ENCODE measurements at regions not wholly inside any gene's neighbourhood (a gene's known extent, or its start where the extent isn't known, plus 50 kb on each side); places are given as distances from the start of the nearest gene placed in this dataset.
"Not testable (repeated sequence)": the region's sequence is repeated elsewhere in the genome, so short reads cannot be mapped to it uniquely, and the experiment has no call there.

DNA sequence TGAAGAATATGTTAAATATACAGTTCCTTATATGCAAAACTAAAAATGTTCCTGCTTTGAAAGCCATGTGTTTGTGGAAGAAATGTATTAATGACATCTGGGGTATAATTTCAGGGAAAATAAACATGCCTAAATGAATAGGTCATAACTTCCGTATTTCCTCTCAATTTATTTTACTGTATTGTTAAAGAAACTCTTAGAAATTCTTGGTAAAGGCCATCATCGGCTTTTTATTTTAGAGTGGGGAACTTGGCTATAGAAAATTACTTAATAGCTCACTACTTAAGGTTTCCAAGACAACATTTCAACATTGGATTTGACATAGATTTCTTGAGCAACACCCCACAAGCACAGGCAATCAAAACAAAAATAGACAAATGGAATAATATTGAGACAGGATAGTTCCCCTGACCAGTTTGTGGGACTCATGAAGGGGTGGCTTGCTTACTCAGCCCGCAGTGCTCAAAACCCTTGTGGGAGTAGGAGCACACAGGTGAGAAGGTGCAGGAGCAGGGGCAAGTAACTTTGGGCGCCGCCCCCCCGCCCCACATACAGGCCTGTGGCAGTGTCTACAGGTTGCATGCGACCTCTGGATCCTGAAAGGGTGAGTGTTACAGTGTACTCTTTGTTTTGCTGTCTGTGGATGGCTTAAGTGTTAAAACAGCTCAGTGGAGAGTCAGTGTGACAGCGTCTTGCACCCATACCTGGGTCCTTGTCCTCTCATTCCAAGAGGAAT lies 891.4 kb upstream of the C9orf72 start:
- H3K4me3 ChIP-seq (replicated peaks; ENCODE audit: low read depth, low read length), result no peak overlapping the region
- TF ChIP-seq, protein P1, sequence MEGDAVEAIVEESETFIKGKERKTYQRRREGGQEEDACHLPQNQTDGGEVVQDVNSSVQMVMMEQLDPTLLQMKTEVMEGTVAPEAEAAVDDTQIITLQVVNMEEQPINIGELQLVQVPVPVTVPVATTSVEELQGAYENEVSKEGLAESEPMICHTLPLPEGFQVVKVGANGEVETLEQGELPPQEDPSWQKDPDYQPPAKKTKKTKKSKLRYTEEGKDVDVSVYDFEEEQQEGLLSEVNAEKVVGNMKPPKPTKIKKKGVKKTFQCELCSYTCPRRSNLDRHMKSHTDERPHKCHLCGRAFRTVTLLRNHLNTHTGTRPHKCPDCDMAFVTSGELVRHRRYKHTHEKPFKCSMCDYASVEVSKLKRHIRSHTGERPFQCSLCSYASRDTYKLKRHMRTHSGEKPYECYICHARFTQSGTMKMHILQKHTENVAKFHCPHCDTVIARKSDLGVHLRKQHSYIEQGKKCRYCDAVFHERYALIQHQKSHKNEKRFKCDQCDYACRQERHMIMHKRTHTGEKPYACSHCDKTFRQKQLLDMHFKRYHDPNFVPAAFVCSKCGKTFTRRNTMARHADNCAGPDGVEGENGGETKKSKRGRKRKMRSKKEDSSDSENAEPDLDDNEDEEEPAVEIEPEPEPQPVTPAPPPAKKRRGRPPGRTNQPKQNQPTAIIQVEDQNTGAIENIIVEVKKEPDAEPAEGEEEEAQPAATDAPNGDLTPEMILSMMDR (IDR thresholded peaks at IDR 0.05; ENCODE audit: low read length, missing control alignments), result no peak
- DNase-seq (ENCODE audit: low read depth), result no peak

DNA sequence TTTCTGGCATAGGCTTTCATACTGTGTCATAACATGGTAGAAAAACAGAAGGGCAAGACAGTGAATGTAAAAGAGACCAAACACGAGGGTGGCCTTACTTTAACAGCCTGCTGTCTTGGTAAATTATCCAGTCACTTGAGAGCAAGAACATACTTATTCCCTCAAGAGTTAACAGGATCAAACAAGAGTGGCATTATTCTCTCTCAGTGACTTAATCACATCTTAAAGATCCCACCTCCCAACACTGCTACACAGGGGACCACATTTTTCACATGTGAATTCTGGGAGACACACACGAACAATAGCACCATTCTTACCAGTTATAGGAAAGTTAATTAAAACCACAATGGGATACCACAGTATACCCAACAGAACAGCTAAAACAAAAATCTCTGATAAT lies 898.0 kb upstream of the C9orf72 start:
- TF ChIP-seq, protein P1 (IDR thresholded peaks at IDR 0.05; ENCODE audit: low read length, missing control alignments), result no peak

DNA sequence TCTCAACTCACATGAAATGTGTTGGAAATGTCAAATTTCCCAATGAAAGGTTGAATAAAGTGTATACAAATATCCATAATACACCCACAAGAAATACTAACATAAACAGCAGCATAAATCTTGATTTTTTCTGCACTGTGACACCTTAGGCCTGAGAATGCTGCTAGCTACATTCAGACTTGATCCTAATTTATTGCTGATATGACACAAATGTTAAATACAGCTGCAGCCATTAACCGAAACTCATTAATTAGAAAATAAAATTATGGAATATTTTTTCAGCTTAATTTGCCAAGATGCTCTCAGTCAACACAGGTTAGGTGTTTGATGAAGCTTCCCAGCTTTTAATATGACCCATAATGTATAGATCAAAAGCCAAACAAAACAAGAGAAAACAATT lies 914.3 kb upstream of the C9orf72 start:
- H3K4me3 ChIP-seq (replicated peaks; ENCODE audit: low read depth, low read length), result no peak overlapping the region
- TF ChIP-seq, protein P1 (IDR thresholded peaks at IDR 0.05; ENCODE audit: low read length, missing control alignments), result no peak
- DNase-seq (ENCODE audit: low read depth), result no peak

More for the DNA sequence above, 898.0 kb upstream of the C9orf72 start:
- H3K4me3 ChIP-seq (replicated peaks; ENCODE audit: low read depth, low read length), result no peak overlapping the region
- DNase-seq (ENCODE audit: low read depth), result no peak

DNA sequence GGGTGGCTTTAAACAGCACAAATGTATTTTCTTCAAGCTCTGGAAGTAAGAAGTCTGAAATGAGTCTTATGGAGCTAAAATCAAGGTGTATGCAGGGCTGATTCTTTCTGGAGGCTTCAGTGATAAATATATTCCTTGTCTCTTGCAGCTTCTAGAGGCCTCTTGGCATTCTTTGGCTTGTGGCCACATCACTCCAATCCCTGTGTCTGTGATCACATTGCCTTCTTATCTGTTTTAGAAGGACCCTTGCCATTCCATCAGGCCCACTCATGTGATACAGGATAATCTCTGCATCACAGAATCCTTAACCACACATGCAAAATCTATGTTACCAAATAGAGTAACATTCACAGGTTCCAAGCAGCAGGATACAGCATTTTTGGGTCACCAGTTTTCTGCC lies 917.8 kb upstream of the C9orf72 start:
- no peak for DNase-seq (ENCODE audit: low read depth)
- H3K4me3 ChIP-seq (replicated peaks; ENCODE audit: low read depth, low read length), result no peak overlapping the region
- TF ChIP-seq, protein P1 (IDR thresholded peaks at IDR 0.05; ENCODE audit: low read length, missing control alignments), result no peak

DNA sequence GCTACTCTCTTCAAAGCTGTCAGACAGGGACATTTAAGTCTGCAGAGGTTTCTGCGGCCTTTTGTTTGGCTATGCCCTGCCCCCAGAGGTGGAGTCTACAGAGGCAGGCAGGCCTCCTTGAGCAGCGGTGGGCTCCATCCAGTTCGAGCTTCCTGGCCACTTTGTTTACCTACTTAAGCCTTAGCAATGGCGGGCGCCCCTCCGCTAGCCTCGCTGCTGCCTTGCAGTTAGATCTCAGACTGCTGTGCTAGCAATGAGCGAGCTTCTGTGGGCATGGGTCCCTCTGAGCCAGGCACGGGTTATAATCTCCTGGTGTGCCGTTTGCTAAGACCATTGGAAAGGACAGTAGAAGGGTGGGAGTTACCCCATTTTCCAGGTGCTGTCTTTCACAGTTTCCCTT lies 924.9 kb upstream of the C9orf72 start:
- H3K4me3 ChIP-seq (replicated peaks; ENCODE audit: low read depth, low read length); DNase-seq (ENCODE audit: low read depth): not testable (repeated sequence)

DNA sequence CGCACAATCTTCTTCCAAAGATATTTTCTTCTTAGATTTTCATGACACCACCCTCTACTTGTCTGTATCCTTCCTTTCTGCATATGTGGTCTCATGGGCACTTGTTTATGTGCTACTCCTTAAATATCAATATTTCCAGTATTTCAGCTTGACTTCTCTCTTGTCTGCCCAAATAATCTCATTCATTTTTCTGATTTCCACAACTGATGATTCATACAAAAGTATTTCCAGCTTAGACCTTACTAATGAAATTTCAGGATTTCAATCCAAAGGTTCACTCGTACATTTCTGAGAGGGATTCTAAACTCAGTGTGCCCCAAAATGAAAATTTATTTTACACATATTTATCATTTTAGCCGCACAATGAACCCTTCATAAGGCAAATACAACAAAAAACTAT lies 928.9 kb upstream of the C9orf72 start:
- DNase-seq (ENCODE audit: low read depth), result no peak
- TF ChIP-seq, protein P1 (IDR thresholded peaks at IDR 0.05; ENCODE audit: low read length, missing control alignments), result no peak

GRCh38 chr9:28502741-28503140 lies 929.5 kb upstream of the C9orf72 start:
- H3K4me3 ChIP-seq (replicated peaks; ENCODE audit: low read depth, low read length), result no peak overlapping the region
- TF ChIP-seq, protein P1 (IDR thresholded peaks at IDR 0.05; ENCODE audit: low read length, missing control alignments), result no peak
- DNase-seq (ENCODE audit: low read depth), result no peak

More for the DNA sequence above, 928.9 kb upstream of the C9orf72 start:
- no peak overlapping the region for H3K4me3 ChIP-seq (replicated peaks; ENCODE audit: low read depth, low read length)

Measured in fibroblast of pulmonary artery (primary cell).